NCI-H524 treated with DMSO at 0.1 percent for 48 hours (cell line): ENCODE measurements at regions not wholly inside any gene's neighbourhood (a gene's known extent, or its start where the extent isn't known, plus 50 kb on each side); places are given as distances from the start of the nearest gene placed in this dataset.
A peak's percentile ranks its signal among the peaks of the same experiment; 100 is the strongest.
"Not testable (repeated sequence)": the region's sequence is repeated elsewhere in the genome, so short reads cannot be mapped to it uniquely, and the experiment has no call there.

Source experiments
- DNase-seq: peaks from one replicate; lab custom pipeline; 2025; lab: John Stamatoyannopoulos, UW

DNA sequence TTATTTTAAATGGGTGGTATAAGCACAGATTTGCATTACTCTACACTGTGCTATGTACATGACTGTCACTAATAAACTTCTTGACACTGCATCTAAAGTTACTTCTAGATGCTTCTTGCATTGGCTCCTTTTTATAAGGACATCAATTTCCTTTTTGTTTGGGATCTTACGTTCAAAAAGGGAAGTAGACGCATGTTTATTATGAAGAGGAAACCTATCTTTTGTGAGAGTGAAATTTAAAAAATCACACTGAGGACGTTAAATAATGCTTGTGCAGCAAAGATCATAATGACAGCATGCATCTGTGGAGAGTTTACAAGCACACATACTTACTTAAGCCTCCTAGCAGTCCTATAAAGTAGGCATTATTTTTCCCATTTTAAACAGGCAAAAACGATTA lies 479.5 kb downstream of the CD83 start:
- DNase-seq: no peak

DNA sequence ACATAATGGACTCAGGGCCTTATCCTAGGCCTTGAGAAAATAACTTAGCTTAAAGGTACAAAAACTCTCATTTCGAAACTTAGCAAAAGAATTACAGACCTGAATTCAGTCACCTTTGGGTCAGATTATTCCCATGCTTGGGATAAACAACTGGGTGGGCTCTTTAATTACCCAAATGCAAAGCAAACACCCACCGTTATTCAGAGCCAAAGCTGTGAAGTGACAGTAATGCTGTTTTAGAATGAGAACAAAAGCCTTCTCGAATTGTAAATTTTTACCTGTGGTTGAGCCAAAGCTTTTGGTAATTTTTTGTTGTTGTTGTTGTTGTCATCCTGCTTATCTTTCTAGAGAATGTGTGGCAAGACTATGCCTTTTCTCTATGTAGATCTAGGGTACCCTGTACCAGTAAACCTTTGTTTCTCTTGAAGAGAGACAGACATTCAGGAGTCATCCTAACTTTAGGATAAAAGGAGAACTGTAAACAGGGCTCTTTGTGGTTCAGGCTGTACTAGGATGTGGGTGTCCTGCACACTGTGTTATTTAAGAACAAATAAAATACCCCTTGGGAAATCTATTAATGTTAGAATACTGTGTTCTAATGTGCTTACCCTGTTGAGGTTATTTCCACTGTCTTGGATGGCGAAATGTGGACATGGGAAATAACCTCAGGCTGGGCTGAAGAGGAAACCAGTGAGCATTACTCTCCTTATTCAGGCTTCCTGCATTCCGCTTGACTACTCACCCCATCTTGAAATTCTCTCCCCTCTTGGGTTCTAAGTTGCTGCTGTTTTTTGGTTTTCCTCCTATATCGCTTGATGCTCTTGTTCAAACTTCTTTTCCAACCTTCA lies 480.7 kb downstream of the CD83 start:
- no peak for DNase-seq

DNA sequence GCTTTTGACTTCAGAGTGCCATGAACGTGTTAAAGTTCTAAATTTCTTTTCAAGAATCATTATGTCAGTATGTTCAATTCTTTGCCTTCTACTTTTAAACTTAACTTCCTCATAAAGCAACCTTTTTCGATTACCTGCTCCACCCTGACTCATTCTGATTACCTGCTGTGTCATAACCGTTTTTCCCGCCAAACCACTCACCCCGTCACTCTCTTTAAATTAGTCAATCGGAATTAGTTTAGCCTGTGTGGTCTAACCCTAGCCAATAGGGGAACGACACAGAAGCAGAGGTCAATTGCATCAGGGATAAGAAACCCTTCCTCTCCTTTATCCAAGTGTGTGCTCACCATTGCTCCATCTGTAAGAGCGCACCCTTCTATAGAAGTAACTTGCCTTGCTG lies 482.7 kb downstream of the CD83 start:
- not testable (repeated sequence) for DNase-seq

DNA sequence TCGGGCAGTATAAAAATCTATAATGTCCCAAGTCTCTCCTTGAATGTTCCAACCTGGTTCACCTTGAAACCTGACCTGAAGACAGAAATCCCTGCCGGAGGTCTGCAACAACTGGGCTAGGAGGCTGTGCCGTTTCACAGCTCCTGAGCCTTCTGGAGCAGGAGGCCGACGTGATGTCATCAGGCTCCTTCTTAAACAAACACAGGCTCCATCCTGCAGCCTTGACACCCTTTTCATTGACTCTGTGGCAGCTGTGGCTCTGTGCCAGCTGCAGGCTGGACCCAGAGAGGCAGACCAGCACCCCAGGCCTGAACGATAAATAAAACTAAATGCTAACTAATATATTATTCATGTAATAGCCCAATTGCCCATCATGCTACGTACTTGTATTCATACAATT lies 483.9 kb downstream of the CD83 start:
- no peak for DNase-seq

DNA sequence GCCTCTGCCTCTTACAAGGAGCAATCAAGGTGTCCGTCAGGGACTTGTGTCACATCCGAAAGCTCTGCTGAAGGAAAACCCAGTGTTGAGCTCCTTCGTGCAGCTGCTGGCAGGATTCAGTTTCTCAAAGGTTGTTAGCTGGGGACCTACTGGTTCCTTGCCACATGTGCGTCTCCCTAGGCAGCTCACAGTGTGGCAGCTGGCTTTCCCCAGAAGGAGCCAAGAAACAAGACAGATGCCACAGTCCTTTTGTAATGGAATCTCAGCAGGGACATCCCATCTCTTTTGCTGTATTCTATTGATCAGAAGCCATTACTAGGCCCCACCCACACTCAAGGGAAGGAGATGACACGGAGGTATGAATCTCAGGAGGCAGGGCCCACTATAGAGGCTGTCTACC lies 488.8 kb downstream of the CD83 start:
- DNase-seq: no peak

DNA sequence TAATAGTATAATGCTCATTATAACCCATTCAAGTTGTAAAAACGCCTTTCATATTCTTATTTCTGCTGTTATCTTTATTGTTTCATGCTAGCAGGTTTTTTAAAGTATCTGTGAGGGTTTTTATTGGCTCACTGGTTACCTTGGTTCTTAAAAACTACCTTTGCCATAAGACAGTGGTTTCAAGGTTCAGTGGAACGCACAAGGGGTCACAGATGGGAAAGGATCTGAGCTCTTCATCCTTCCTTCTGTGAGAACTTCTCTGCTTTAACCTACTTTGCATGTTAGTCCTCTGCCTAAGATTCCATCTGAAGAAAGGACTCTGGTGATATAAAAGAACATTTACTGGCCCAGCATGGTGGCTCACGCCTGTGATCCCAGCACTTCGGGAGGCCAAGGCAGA lies 492.6 kb downstream of the CD83 start:
- DNase-seq: no peak

DNA sequence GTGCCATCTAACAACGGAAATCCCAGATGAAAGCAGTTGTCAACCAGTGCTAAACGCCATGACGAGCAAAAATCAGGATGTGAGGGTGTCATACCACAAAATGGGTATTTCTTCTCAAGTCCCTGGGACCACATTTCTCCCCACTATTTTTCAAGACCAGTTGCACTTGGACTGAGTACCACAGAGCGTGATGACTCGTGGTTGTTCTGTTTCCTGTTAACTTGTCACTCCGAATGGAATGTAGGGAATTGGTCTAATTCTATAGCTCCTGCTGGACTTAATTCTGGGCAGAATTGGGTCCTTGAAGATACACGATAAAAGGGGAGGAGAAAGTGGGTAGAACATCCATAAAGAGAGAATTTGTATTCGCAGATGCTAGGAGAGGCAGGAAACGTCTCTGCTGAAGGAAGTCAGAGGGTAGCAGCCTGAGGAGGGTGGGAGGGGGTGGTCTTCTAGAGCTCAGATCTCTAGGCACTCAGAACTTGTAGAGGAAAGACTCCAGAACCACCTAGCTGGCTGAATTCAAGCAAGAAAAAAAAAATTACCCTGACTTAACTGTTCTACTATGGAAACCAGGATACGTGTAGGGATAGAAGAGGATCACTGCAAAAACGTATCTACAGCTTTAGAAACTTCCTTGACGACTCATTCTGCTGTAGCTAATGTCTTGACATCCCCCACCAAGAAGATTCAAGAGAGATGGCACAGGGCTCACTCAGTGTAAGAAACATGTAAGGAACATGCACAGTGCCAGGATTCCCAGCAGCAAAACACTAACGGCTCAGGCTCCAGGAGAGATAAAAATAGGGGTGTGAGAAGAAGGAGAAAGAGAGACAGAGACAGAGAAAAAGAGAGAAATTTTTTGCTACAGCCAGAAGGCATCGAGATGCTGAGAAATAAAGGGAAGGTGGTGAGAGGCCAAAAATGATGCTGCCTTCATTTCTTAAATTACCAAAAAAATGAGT lies 494.7 kb downstream of the CD83 start:
- no peak for DNase-seq

DNA sequence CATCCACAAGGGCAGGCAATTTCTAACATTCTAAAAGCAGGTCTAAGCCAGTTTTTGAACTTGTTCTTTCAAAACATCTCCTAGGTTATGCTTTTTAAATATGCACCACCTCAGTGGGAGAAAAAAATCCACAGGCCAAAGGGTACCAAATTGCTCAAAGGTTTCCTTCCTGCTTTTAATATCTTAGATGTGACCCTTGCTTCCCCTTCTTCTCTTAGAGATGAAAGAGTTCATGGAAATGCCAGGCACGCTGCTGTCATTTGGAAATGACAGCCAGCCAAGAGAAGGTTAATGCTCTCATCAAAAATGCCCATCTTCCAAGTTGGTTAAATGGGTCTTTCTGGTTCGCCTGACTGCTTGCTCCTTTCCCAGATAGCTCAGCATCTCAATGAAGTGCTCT lies 497.1 kb downstream of the CD83 start:
- DNase-seq: no peak

DNA sequence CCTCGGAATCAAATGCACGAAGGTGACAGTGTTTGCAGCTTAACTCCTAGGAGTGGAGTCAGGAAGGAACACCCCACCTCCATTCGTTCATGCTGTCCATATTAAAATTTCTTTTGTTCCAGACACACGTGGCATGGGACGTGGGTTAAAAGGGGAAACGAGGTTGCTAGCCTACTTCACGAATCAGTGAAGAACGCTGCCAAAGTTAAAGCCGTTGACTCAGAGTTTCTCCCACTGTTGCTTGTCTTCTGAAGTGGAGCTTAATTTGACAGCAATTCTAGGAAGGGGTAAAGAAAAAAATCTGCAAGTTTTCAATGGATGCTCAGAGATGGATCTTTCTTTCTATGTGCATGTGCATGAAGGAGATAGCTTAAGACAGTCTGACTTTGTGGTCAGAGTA lies 499.1 kb downstream of the CD83 start:
- DNase-seq: no peak

DNA sequence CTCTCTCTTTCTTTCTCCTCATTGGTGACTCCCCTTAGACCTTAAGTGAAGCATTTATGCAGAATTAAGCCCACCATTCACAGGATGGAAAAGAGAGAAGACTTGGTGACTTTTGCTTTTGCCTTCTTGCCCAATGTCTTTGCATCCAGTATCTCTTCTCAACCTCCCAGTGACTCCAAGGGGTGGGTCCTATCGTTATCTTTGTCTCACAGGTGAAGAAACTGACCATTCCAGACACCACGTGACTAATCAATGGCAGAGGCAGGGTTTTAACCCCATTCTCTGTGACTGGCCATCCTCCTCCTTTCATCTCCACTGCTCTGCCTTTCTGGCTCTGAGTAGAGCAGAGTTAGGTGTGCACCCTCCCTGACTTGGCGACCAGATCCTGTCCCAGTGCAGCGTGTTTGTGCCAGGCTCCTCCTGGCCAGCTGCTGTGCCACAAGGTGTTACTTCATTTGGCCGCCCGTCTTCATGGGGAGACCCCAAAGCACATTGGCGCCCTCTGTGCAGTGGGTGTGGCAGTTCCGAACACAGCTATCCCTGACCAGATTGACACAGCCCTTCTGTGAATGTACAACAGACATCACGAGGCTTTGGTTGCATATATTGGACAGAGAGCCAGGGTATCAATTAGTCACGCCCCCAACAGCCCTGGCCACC lies 501.3 kb downstream of the CD83 start:
- no peak for DNase-seq

DNA sequence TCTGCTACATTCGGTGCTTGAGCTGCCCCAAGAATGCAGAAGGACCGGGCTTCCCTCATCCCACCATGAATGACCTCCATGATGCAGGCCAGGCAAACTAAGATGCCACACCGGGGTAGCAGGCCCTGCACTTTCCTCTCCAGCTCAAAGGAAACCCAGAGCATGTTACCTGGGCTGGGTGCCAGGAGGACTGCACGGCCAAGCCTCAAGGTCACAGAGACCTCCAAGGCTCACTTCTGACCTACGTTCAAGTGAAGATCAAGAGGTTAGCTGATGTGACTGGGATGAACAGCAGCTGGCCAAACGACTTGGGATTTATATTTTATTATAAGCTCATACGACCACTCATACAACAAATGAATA lies 501.8 kb downstream of the CD83 start:
- DNase-seq: no peak

DNA sequence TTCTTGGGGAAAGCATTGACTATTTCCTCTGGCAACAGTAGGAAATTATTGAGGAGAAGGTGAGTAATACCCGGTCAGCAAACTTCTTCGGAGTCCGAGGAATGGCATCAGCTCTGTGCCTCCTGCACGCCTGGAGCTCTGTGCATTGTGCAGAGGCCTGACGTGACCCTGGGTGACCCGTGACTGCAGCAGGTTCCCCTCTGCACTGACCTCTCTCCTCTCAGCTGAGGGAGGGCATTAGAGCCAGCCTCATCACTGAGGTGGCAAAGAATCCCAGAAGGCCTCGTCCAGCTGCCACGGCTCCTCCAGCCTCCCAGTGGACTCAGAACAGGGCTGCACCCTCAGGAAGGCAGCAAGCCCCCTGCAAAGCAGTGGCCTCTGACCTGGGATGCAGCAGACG lies 502.9 kb downstream of the CD83 start:
- DNase-seq: no peak

DNA sequence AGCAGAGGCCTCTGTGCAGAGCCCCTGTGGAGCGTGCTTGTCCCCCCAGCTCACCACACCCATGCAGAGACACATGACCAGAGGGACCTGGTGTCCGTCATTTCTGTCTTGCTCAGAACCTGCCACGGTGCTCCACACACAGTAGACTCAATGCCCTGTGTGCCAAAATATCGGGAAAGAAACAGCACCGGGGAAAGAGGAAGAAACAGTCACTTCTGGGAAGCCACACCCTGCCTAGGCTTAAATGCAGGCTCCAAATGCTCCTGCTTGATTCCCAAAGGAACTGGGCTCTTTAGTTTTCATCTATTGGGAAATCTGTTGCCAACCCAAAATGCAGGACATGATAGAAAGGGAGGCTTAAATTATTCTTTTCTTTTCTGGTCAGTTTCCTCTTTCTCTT lies 503.9 kb downstream of the CD83 start:
- no peak for DNase-seq

DNA sequence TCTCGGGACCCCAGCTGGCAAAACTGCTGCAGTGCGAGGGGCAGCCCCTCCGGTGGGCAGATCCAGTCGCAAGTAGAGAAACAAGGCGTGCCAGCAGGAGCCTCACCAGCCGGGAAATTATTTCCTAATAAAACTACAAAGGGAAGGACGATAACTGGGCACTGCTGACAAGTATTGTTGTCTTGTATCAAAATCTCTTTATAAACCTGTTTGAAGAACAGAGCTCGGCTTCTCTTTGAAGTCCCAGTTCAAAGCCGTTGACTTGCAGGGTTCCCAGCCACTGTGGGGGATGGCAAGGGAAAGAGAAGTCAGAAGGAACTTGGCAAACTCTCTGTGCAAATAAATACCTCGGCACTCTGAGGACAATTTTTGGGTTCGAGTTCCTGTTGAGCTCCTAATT lies 504.5 kb downstream of the CD83 start:
- no peak for DNase-seq

DNA sequence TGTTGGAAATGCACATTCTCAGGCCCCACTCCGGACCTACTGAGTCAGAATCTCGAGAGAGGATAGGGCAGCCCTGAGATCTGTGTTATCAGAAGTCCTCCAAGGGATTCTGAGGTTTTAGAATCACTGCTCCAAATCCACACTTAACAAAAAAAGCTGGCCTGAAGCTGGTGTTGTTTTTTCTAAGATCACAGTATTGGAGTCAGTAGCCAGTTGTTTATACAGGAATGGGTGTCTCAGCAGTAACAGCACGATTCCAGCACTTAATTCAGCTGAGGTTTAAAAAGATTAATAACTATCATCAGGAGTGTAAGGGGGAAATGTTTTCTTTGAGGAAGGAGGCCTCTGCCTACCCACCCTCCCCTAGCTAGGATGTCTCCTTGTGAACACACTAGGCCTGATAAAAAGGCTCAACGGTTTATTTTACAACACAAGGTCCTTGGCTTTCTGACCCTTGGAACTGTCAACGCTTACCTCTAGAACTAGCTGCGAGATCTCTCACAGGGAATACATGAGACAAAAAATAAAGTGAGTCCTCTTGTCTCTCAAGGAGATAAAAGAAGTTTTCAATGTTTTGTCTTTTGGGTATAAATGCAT lies 505.4 kb downstream of the CD83 start:
- no peak for DNase-seq

DNA sequence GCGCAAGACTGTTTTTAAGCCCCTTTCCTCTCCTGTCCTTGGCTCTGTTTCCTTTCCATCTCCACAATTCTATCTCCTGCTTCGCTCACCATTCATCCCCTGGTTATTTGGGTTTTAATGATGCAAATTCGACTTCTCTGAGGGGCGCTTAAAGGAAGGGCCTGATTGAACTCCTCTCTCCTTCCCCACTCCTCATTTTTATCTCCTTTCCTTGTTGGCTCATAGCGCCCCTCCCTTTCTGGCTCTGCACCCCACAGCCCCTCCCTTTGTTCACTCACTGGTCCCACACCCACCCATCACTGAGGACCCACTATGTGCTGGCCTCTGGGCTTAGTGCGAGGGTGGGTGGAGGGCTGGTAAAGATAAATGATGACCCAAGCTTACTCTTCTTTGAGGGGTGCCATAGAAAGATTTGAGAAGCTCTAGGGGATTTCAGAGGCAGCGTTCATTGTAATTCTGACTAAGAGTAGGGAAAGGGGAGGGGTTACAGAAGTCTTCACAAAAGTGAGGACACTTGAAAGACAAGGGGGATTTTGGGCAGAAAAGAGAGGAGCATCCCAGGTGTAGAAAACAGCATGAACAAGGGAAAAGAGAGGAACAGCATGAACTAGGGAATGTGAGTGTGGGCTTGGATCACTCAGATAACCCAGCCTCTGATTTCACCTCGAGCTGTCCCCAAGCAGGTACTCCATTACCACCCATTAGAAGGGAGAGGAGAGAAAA lies 507.8 kb downstream of the CD83 start:
- DNase-seq: no peak

DNA sequence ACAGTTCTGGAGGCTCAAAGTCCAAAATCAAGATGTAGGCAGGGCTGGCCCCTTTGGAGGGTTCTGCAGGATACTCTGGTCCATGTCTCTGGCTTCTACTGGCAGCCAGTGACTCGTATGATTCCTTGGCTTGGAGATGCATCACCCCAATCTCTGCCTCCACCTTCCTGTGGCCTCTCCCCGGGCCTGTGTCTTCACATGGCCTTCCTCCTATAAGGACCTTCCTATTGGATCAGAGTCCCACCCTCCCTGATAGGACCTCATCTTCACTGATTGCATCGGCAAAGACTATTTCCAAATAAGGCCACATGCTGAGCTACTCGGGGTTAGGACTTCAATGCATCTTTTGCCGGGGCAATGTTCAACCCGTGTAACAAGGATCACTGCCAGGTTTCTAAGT lies 509.0 kb downstream of the CD83 start:
- no peak for DNase-seq

DNA sequence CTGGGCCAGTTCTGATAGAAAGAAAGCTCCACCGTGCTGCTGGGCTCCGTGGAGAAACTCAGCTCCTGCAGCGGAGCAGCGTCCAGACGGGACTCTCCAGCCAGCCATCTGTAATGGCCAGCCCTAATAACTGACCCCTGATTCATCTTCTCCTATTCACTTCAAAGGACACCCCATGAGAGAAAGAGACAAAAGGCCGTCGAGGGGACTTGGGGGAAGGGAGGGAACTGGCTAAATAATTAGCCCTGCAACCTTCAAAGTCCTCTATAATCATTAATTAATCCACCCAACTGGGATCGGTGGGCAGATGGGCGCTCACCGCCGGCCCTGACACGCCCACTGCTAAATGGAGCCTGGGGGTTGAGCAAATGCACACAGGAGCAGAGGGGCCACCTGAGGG lies 512.4 kb downstream of the CD83 start:
- peak; percentile 26 for DNase-seq

DNA sequence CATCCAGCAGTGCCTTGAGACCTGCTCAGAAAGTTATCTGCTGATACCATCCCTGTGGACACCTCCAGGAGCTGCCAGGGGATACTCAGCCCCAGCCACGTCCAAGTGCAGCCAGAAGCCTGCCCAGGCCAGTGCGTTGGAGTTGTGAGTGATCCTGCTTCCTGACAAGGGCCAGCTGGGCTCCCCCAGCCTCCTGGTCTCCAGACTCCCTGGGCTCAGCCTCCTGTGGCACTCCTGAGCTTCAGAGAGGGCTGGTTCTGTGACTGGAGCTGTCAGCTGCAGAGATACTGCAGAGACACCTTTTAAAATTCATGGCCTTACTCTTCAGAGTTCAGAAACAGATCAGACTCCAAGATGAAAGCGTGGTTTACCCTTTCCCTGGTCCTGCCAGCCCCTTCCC lies 515.9 kb downstream of the CD83 start:
- DNase-seq: no peak

DNA sequence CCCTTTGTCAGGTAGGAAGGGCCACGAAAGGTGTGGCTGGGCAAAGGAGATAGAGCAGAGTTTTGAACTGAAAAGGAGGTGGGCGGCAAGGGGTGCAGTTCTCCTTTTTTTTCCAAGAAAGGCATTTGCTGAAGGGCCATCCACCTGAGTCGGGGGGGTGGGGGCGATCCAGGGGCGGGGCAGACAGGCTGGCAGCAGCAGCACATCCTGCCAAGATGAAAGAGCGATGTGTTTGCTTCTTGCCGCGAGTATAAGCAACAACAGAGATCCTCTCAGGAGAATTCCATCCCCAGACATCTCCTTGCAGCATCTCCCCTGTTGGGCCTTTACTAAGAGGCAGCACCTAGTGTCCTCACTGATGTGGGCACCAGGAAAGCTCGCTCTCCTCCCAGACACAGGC lies 516.5 kb downstream of the CD83 start:
- DNase-seq: no peak

DNA sequence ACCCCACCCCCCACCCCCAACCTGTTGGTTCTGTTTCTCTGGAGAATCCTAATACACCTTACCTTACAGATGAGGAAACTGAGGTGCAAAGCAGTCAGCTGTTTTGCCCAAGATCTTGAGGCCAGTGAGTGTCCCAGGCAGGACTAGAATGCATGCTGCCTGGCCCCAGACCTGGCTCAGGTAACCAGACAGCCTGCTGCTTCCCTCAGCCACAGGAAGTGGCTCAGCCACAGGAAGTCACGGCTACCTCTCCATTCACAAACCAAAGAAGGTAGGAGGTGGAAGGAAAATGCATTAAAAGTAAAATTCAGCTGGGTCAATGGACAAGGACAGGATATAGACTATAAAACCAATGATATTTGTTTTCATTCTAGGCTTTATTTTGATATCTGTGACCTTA lies 517.6 kb downstream of the CD83 start:
- DNase-seq: no peak
